Heart right ventricle (tissue), 16 donors: ENCODE measurements at regions not wholly inside any gene's neighbourhood (a gene's known extent, or its start where the extent isn't known, plus 50 kb on each side); places are given as distances from the start of the nearest gene placed in this dataset.

Experiments used
- ATAC-seq, 8 donors: fragments of 200-7000 bp; cut with Tn5 transposase; one replicate each; pipeline ENCODE4 v1.9.1; 2020; ENCODE audit warnings: mild to moderate bottlenecking in 8 of 8, moderate library complexity in 8 of 8, moderate number of reproducible peaks in 1 of 8
- DNase-seq, 2 donors: peaks; one replicate each; pipeline ENCODE4 v3.0.0-alpha.2; 2020
- H3K27ac ChIP-seq, 10 donors: fragments of 200-600 bp; sonication (generic) in 2 of 10; one replicate each; pipeline versions ENCODE4 v1.5.0 to v1.8.0; 2020 to 2022; ENCODE audit warnings: mild to moderate bottlenecking in 3 of 10
- H3K27me3 ChIP-seq, 7 donors: fragments of 200-600 bp; one replicate each; pipeline ENCODE4 v1.8.0; 2021 to 2022; ENCODE audit warnings: mild to moderate bottlenecking in 2 of 7
- H3K36me3 ChIP-seq, 9 donors: fragments of 200-600 bp; sonication (generic) in 1 of 9; one replicate each; pipeline versions ENCODE4 v1.5.0 to v1.8.0; 2020 to 2022; ENCODE audit warnings: mild to moderate bottlenecking in 2 of 9
- H3K4me1 ChIP-seq, 9 donors: fragments of 200-600 bp; sonication (generic) in 1 of 9; one replicate each; pipeline versions ENCODE4 v1.5.0 to v1.8.0; 2020 to 2022; ENCODE audit warnings: mild to moderate bottlenecking in 4 of 9
- H3K4me3 ChIP-seq, 10 donors: fragments of 200-600 bp; sonication (generic) in 2 of 10; one replicate each; pipeline versions ENCODE4 v1.5.0 to v1.8.0; 2020 to 2022; ENCODE audit warnings: mild to moderate bottlenecking in 7 of 10, moderate library complexity in 2 of 10
- H3K9me3 ChIP-seq, 11 donors: fragments of 200-600 bp in 10 of 11; sonication (generic) in 2 of 11; one replicate each; pipeline versions ENCODE4 v1.5.0 to v1.8.0; 2013 to 2022; ENCODE audit warnings: mild to moderate bottlenecking in 2 of 11, control low read depth in 1 of 11, moderate library complexity in 1 of 11
- CTCF ChIP-seq, 9 donors: fragments of 200-600 bp; sonication (generic) in 2 of 9; IDR thresholded peaks; one replicate each; pipeline versions ENCODE4 v1.5.0 to v1.8.0; 2021 to 2022; ENCODE audit warnings: antibody characterized with exemption in 9 of 9, mild to moderate bottlenecking in 5 of 9, moderate library complexity in 1 of 9
- WGBS, 2 donors: extraction: QIAGEN DNeasy Blood & Tissue Kit; methylation state at CpG; one replicate each; pipeline ENCODE4 v1.1.7; 2013; ENCODE audit warnings: inconsistent platforms in 1 of 2; 5-methylcytosine and 5-hydroxymethylcytosine counted together
- intact Hi-C, 10 donors: fragments of 100-400 bp; cut with DNase I; formaldehyde crosslinking; loops; one replicate each; pipeline versions ENCODE4 v1.11.1 to v1.14.2; 2022
- donor health status: Arrhythmogenic right ventricular cardiomyopathy.
- donor health status: ischemic (EF 13 %, LVEDD 7.1; RV severe dilation, severe dysfunction).
- donor health status: healthy with polysubstance abuse.
- donor health status: DM: no; HTN: yes; CAD: no.
- donor health status: DM: no; HTN: no; CAD: no.
- donor health status: ischemic (EF 25% LVEDD 6.9; RV normal size, moderate dysfunction).
- donor health status: ischemic (EF 25% LVEDD 5.7; RV mildly dilated, moderate dysfunction).
- donor health status: healthy.
- donor health status: DM: yes; HTN: yes; CAD: no.
- donor health status: Ischemic cardiomyopathy.
- donor health status: ischemic (EF 35%, LVEDD 5.7; RV mildly dilated, moderate dysfunction).
- donor health status: nonischemic (EF 11% LVEDD 7.7; RV severe dilation, severe dysfunction).
- donor health status: DM: yes; HTN: yes; CAD: no.
- donor health status: PGD.
- donor health status: ischemic (EF 29% LVEDD 5.4; RV normal size, mild dysfunction).
- donor health status: nonischemic (EF 23%, LVEDD 6.1; RV moderate dilation, normal function).

GRCh38 chr5:120917214-120917758, 453.2 kb downstream of the PRR16 start:
- intact Hi-C loops: no loop called here

GRCh38 chr5:120919017-120919416, 454.9 kb downstream of the PRR16 start:
- ATAC-seq: no peak
- WGBS, 2 donors: 90 to 93% methylated on average over 2 of the region's 2 CpGs
- DNase-seq: no peak
- intact Hi-C loops: no loop called here
- H3K9me3 ChIP-seq: no peaks in the 10 kb centered on the region
- H3K4me3 ChIP-seq: no peak overlapping the region
- no peaks in the 10 kb centered on the region for H3K27me3 ChIP-seq
- H3K4me1 ChIP-seq: no peaks in the 10 kb centered on the region
- no peak for TF ChIP-seq CTCF (IDR thresholded peaks at IDR 0.05)
- no peaks in the 10 kb centered on the region for H3K36me3 ChIP-seq
- no peak overlapping the region for H3K27ac ChIP-seq

More at GRCh38 chr5:120917214-120917758, 453.2 kb downstream of the PRR16 start:
- H3K27ac ChIP-seq: no peak overlapping the region
- H3K4me3 ChIP-seq: no peak overlapping the region
- H3K36me3 ChIP-seq: no peaks in the 10 kb centered on the region
- no peaks in the 10 kb centered on the region for H3K27me3 ChIP-seq
- WGBS, 2 donors: 31 to 52% methylated on average over 1 of the region's 1 CpG
- no peak for TF ChIP-seq CTCF (IDR thresholded peaks at IDR 0.05)
- H3K4me1 ChIP-seq: no peaks in the 10 kb centered on the region
- H3K9me3 ChIP-seq: no peaks in the 10 kb centered on the region
- ATAC-seq (no peak), DNase-seq (no peak)

- no peak for ATAC-seq
Measured at GRCh38 chr5:120923026-120923425, 458.9 kb downstream of the PRR16 start.

GRCh38 chr5:120926471-120926870, 462.4 kb downstream of the PRR16 start:
- intact Hi-C loops: no loop called here
- 89 to 97% methylated on average over 1 of the region's 1 CpG for WGBS, 2 donors
- no peaks in the 10 kb centered on the region for H3K4me1 ChIP-seq
- no peaks in the 10 kb centered on the region for H3K36me3 ChIP-seq
- ATAC-seq (no peak), DNase-seq (no peak)
- H3K27ac ChIP-seq: no peak overlapping the region
- no peaks in the 10 kb centered on the region for H3K27me3 ChIP-seq
- no peak for TF ChIP-seq CTCF (IDR thresholded peaks at IDR 0.05)
- no peaks in the 10 kb centered on the region for H3K9me3 ChIP-seq
- no peak overlapping the region for H3K4me3 ChIP-seq

More at GRCh38 chr5:120923026-120923425, 458.9 kb downstream of the PRR16 start:
- no peak for TF ChIP-seq CTCF (IDR thresholded peaks at IDR 0.05)
- intact Hi-C loops: no loop called here
- Histone ChIP-seq H3K4me3 (no peak overlapping the region), H3K27me3 (no peaks in the 10 kb centered on the region), H3K36me3 (no peaks in the 10 kb centered on the region), H3K4me1 (no peaks in the 10 kb centered on the region), H3K9me3 (no peaks in the 10 kb centered on the region), H3K27ac (no peak overlapping the region)
- 87 to 91% methylated on average over 3 of the region's 3 CpGs for WGBS, 2 donors
- no peak for DNase-seq
